ENCODE measurements at regions not wholly inside any gene's neighbourhood (a gene's known extent, or its start where the extent isn't known, plus 50 kb on each side); places are given as distances from the start of the nearest gene placed in this dataset.

GRCh38 chr2:79394485-79394859 is 118.4 kb upstream of the CTNNA2 start:
- no peak for ATAC-seq (ENCODE audit: low FRiP score)
- H3K27ac ChIP-seq (ENCODE audit: low read depth in 1 of 2, low read length in 2 of 2): no peak overlapping the region
- 42 to 56% methylated on average over 1 of the region's 1 CpG for WGBS, 2 donors

DNA sequence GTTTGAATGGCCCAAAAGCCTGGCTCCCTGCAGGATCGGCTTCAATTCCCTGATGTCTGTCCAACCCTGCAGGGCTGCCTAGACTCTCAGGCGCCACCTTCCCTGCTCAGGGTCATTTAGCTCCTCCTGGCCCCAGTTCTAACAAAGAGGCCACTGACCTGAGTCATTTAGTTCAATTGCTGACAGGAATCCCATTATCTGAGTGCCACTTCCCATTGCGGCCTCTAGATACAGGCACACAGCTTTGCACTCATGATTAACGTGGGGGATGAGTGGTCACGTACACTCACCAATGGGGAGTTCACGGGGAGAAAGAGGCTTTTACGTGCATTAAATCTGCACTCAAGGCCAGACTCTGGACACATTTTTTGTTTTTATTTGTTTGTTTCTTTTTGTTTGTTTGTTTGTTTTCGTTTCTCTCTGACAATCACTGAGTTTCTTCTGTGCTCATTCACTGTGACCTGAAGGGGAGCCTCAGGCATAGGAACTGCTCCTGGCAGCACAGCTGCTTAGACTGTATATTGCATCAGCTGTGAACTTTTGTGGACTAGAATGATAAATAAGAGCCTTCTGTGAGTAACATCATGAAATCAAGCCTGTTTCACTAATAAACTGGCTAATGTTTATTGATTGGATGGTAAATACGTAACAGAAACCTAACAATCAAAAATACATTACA is 118.9 kb upstream of the CTNNA2 start:
- H3K27me3 ChIP-seq (ENCODE audit: control insufficient read depth in 1 of 2, insufficient read depth in 2 of 2, low read length in 1 of 2): peaks cover 0 to 3% of the 10 kb centered on the region in 2 donors
- intact Hi-C loops (cut with DNase I): no loop called here
- no peaks in the 10 kb centered on the region for H3K4me1 ChIP-seq (ENCODE audit: control insufficient read depth in 1 of 2, insufficient read depth in 2 of 2, low read length in 2 of 2)
- WGBS, 2 donors: 14 to 19% methylated on average over 9 of the region's 9 CpGs
- ATAC-seq (ENCODE audit: low FRiP score) (no peak), DNase-seq (no peak)
- no peak overlapping the region for H3K27ac ChIP-seq (ENCODE audit: low read depth in 1 of 2, low read length in 2 of 2)
- H3K36me3 ChIP-seq (ENCODE audit: control insufficient read depth in 1 of 2, insufficient read depth in 2 of 2, low read length in 1 of 2): no peaks in the 10 kb centered on the region
- H3K9me3 ChIP-seq (ENCODE audit: control insufficient read depth, low read length): no peaks in the 10 kb centered on the region
- H3K4me3 ChIP-seq (ENCODE audit: low read length in 2 of 2): no peak overlapping the region

More at GRCh38 chr2:79394485-79394859, 118.4 kb upstream of the CTNNA2 start:
- DNase-seq: no peak
- H3K36me3 ChIP-seq (ENCODE audit: control insufficient read depth in 1 of 2, insufficient read depth in 2 of 2, low read length in 1 of 2): no peaks in the 10 kb centered on the region
- no peaks in the 10 kb centered on the region for H3K9me3 ChIP-seq (ENCODE audit: control insufficient read depth, low read length)
- H3K4me1 ChIP-seq (ENCODE audit: control insufficient read depth in 1 of 2, insufficient read depth in 2 of 2, low read length in 2 of 2): no peaks in the 10 kb centered on the region
- H3K4me3 ChIP-seq (ENCODE audit: low read length in 2 of 2): no peak overlapping the region
- intact Hi-C loops (cut with DNase I): no loop called here
- peaks cover 0 to 3% of the 10 kb centered on the region in 2 donors for H3K27me3 ChIP-seq (ENCODE audit: control insufficient read depth in 1 of 2, insufficient read depth in 2 of 2, low read length in 1 of 2)

DNA sequence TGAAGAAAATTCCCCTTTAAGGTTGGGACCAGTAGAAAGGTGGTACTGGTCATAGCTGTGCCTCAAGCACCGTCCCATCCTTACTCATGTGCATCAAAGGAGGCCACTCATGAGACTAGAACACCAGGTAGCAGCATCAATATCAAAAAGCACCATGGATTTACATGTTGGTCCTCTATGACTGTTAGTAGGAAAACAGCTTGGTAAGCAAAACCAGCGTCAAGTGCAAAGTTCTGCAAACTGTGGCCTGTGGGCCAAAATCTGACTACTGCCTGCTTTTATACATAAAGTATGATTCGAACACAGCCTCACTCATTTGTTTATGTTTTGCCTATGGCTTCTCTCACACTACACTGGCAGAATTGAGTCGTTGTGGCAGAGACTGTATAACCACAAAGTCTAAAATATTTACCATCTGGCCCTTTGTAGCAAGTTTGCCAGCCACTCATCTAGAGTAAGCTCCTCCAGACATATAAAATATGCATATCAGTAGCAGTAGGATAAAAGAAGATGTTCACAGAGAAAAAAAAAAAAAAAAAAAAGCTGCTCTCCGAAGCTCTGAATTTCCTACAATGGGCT is 119.7 kb upstream of the CTNNA2 start:
- DNase-seq (no peak), ATAC-seq (ENCODE audit: low FRiP score) (no peak)
- H3K27ac ChIP-seq (ENCODE audit: low read depth in 1 of 2, low read length in 2 of 2): no peak overlapping the region
- no peaks in the 10 kb centered on the region for H3K9me3 ChIP-seq (ENCODE audit: control insufficient read depth, low read length)
- H3K27me3 ChIP-seq (ENCODE audit: control insufficient read depth in 1 of 2, insufficient read depth in 2 of 2, low read length in 1 of 2): peaks cover 0 to 3% of the 10 kb centered on the region in 2 donors
- no peaks in the 10 kb centered on the region for H3K4me1 ChIP-seq (ENCODE audit: control insufficient read depth in 1 of 2, insufficient read depth in 2 of 2, low read length in 2 of 2)
- H3K4me3 ChIP-seq (ENCODE audit: low read length in 2 of 2): no peak overlapping the region
- WGBS, 2 donors: 48 to 52% methylated on average over 5 of the region's 5 CpGs
- H3K36me3 ChIP-seq (ENCODE audit: control insufficient read depth in 1 of 2, insufficient read depth in 2 of 2, low read length in 1 of 2): no peaks in the 10 kb centered on the region
- intact Hi-C loops (cut with DNase I): no loop called here

DNA sequence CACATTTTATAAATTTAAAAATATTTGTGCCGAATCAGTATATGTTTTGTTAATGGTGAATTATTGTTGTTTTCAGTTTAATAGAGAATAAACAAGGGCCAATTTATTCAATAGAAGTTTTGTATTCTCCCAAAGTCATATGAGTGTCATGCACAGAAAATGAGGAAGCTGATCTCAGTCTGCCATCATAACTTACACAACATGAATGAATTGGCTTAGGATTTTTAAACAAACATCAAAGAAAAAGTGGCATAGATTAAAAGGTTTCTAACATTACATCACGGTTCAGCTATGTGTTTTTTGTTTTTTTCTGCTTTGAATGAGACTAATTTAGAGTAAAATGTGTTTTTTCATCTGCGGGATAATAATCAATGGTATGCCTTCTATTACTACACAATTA is 123.4 kb upstream of the CTNNA2 start:
- intact Hi-C loops (cut with DNase I): no loop called here
- H3K9me3 ChIP-seq (ENCODE audit: control insufficient read depth, low read length): no peaks in the 10 kb centered on the region
- DNase-seq (no peak), ATAC-seq (ENCODE audit: low FRiP score) (no peak)
- no peaks in the 10 kb centered on the region for H3K36me3 ChIP-seq (ENCODE audit: control insufficient read depth in 1 of 2, insufficient read depth in 2 of 2, low read length in 1 of 2)
- H3K4me3 ChIP-seq (ENCODE audit: low read length in 2 of 2): no peak overlapping the region
- no peak overlapping the region for H3K27ac ChIP-seq (ENCODE audit: low read depth in 1 of 2, low read length in 2 of 2)
- H3K4me1 ChIP-seq (ENCODE audit: control insufficient read depth in 1 of 2, insufficient read depth in 2 of 2, low read length in 2 of 2): no peaks in the 10 kb centered on the region
- WGBS, 2 donors: 45 to 47% methylated on average over 3 of the region's 3 CpGs
- peaks cover 0 to 3% of the 10 kb centered on the region in 2 donors for H3K27me3 ChIP-seq (ENCODE audit: control insufficient read depth in 1 of 2, insufficient read depth in 2 of 2, low read length in 1 of 2)

GRCh38 chr2:79388024-79388423 is 124.8 kb upstream of the CTNNA2 start:
- WGBS, 2 donors: 57 to 60% methylated on average over 4 of the region's 4 CpGs
- Histone ChIP-seq H3K27me3 (ENCODE audit: control insufficient read depth in 1 of 2, insufficient read depth in 2 of 2, low read length in 1 of 2) (peaks cover 0 to 1% of the 10 kb centered on the region in 2 donors), H3K4me1 (ENCODE audit: control insufficient read depth in 1 of 2, insufficient read depth in 2 of 2, low read length in 2 of 2) (no peaks in the 10 kb centered on the region), H3K27ac (ENCODE audit: low read depth in 1 of 2, low read length in 2 of 2) (no peak overlapping the region), H3K4me3 (ENCODE audit: low read length in 2 of 2) (no peak overlapping the region), H3K9me3 (ENCODE audit: control insufficient read depth, low read length) (no peaks in the 10 kb centered on the region), H3K36me3 (ENCODE audit: control insufficient read depth in 1 of 2, insufficient read depth in 2 of 2, low read length in 1 of 2) (no peaks in the 10 kb centered on the region)
- DNase-seq (no peak), ATAC-seq (ENCODE audit: low FRiP score) (no peak)
- intact Hi-C loops (cut with DNase I): no loop called here

DNA sequence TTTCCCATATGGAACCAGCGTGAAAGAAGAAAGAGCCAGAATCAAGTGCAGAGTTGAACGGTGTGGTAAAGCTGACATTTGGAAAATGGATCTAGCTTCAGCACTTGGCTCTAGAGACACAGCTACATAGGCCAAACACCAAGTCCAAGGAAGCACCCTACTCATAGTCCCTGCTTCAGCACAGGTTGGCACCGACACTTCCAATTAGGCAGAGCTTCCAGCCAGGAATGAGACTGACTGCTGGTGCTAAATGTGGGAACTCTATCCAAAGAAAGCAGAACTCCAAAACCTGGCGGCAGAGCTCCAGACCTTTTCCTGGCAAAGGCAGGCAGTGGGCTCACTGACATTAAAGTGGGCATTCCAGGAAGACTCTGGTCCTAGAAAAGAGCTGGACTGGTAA is 125.4 kb upstream of the CTNNA2 start:
- Histone ChIP-seq H3K27ac (ENCODE audit: low read depth in 1 of 2, low read length in 2 of 2) (no peak overlapping the region), H3K27me3 (ENCODE audit: control insufficient read depth in 1 of 2, insufficient read depth in 2 of 2, low read length in 1 of 2) (no peaks in the 10 kb centered on the region), H3K36me3 (ENCODE audit: control insufficient read depth in 1 of 2, insufficient read depth in 2 of 2, low read length in 1 of 2) (no peaks in the 10 kb centered on the region), H3K9me3 (ENCODE audit: control insufficient read depth, low read length) (no peaks in the 10 kb centered on the region), H3K4me1 (ENCODE audit: control insufficient read depth in 1 of 2, insufficient read depth in 2 of 2, low read length in 2 of 2) (no peaks in the 10 kb centered on the region), H3K4me3 (ENCODE audit: low read length in 2 of 2) (no peak overlapping the region)
- ATAC-seq (ENCODE audit: low FRiP score) (no peak), DNase-seq (no peak)
- 66 to 70% methylated on average over 4 of the region's 4 CpGs for WGBS, 2 donors
- intact Hi-C loops (cut with DNase I): no loop called here

GRCh38 chr2:79383681-79384080 is 129.2 kb upstream of the CTNNA2 start:
- WGBS, 2 donors: 22 to 30% methylated on average over 1 of the region's 1 CpG
- ATAC-seq (ENCODE audit: low FRiP score): no peak

DNA sequence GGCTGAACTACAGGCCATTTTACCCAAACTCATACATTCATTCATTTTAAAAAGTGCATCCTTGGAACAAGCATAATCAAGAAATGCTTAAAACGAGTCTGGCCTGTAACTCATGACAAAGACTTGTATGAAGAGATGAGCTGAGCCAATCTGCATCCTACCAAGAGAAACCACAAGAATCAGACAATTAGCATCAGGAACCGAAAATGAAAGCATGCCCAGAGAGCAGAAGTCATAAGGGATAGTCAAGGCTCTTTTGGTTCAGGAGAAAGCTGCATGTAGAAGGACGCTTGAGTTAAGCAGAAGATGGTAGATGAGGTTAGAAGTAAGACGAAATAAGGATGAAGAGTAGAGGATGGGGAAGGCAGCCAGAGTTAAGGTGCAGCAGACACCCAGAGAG is 137.0 kb upstream of the CTNNA2 start:
- H3K27me3 ChIP-seq (ENCODE audit: control insufficient read depth in 1 of 2, insufficient read depth in 2 of 2, low read length in 1 of 2): no peaks in the 10 kb centered on the region
- peaks cover 2% of the 10 kb centered on the region for H3K9me3 ChIP-seq (ENCODE audit: control insufficient read depth, low read length)
- WGBS, 2 donors: 69 to 74% methylated on average over 4 of the region's 4 CpGs
- intact Hi-C loops (cut with DNase I): no loop called here
- DNase-seq: no peak
- no peaks in the 10 kb centered on the region for H3K36me3 ChIP-seq (ENCODE audit: control insufficient read depth in 1 of 2, insufficient read depth in 2 of 2, low read length in 1 of 2)
- no peaks in the 10 kb centered on the region for H3K4me1 ChIP-seq (ENCODE audit: control insufficient read depth in 1 of 2, insufficient read depth in 2 of 2, low read length in 2 of 2)
- no peak for ATAC-seq (ENCODE audit: low FRiP score)
- H3K27ac ChIP-seq (ENCODE audit: low read depth in 1 of 2, low read length in 2 of 2): no peak overlapping the region
- no peak overlapping the region for H3K4me3 ChIP-seq (ENCODE audit: low read length in 2 of 2)

More at GRCh38 chr2:79383681-79384080, 129.2 kb upstream of the CTNNA2 start:
- Histone ChIP-seq H3K4me3 (ENCODE audit: low read length in 2 of 2) (no peak overlapping the region), H3K36me3 (ENCODE audit: control insufficient read depth in 1 of 2, insufficient read depth in 2 of 2, low read length in 1 of 2) (no peaks in the 10 kb centered on the region), H3K9me3 (ENCODE audit: control insufficient read depth, low read length) (no peaks in the 10 kb centered on the region), H3K27ac (ENCODE audit: low read depth in 1 of 2, low read length in 2 of 2) (no peak overlapping the region), H3K27me3 (ENCODE audit: control insufficient read depth in 1 of 2, insufficient read depth in 2 of 2, low read length in 1 of 2) (no peaks in the 10 kb centered on the region), H3K4me1 (ENCODE audit: control insufficient read depth in 1 of 2, insufficient read depth in 2 of 2, low read length in 2 of 2) (no peaks in the 10 kb centered on the region)
- intact Hi-C loops (cut with DNase I): no loop called here
- DNase-seq: no peak

Data from aorta (tissue), 5 donors.